ENCODE measurements at regions not wholly inside any gene's neighbourhood (a gene's known extent, or its start where the extent isn't known, plus 50 kb on each side); places are given as distances from the start of the nearest gene placed in this dataset.

GRCh38 chr2:160890667-160891352, 269.4 kb upstream of the TANK start:
- CTCF ChIA-PET (ENCODE audit: partially characterized antibody): interaction anchor here (0.6 kb wide), 1 partner anchor 604 kb away, joined by 3 read pairs; no protein-coding TSS in a partner anchor
- Mint-ChIP-seq H3K27ac (no peak overlapping the region), H3K4me1 (no peaks in the 10 kb centered on the region), H3K36me3 (no peaks in the 10 kb centered on the region), H3K9me3 (no peaks in the 10 kb centered on the region), H3K4me3 (no peak overlapping the region), H3K27me3 (no peaks in the 10 kb centered on the region)
- Histone ChIP-seq H3K36me3 (ENCODE audit: insufficient read depth, low read length) (no peaks in the 10 kb centered on the region), H3K9me3 (ENCODE audit: control insufficient read depth in 1 of 2, low read length in 2 of 2) (no peaks in the 10 kb centered on the region), H3K27me3 (ENCODE audit: insufficient read depth, low read length) (no peaks in the 10 kb centered on the region), H3K27ac (ENCODE audit: low read depth, low read length) (no peak overlapping the region), H3K4me3 (ENCODE audit: low read length in 2 of 2) (no peak overlapping the region), H3K4me1 (ENCODE audit: insufficient read depth, low read length) (no peaks in the 10 kb centered on the region)
- POLR2A ChIA-PET (ENCODE audit: partially characterized antibody): no interaction called here
- intact Hi-C loops (cut with micrococcal nuclease): no loop called here
- no peak for DNase-seq

- no peaks in the 10 kb centered on the region for H3K4me1 Mint-ChIP-seq
- intact Hi-C loops (cut with micrococcal nuclease): no loop called here
These were observed 268.9 kb upstream of the TANK start for GRCh38 chr2:160891353-160891740.

GRCh38 chr2:160892204-160892603, 268.0 kb upstream of the TANK start:
- Histone ChIP-seq H3K36me3 (ENCODE audit: insufficient read depth, low read length) (no peaks in the 10 kb centered on the region), H3K4me1 (ENCODE audit: insufficient read depth, low read length) (no peaks in the 10 kb centered on the region), H3K4me3 (ENCODE audit: low read length in 2 of 2) (no peak overlapping the region), H3K9me3 (ENCODE audit: control insufficient read depth in 1 of 2, low read length in 2 of 2) (no peaks in the 10 kb centered on the region), H3K27me3 (ENCODE audit: insufficient read depth, low read length) (no peaks in the 10 kb centered on the region), H3K27ac (ENCODE audit: low read depth, low read length) (no peak overlapping the region)
- no peak overlapping the region for H3K4me3 Mint-ChIP-seq
- no peaks in the 10 kb centered on the region for H3K9me3 Mint-ChIP-seq
- no peak overlapping the region for H3K27ac Mint-ChIP-seq
- DNase-seq: no peak
- H3K36me3 Mint-ChIP-seq: no peaks in the 10 kb centered on the region
- intact Hi-C loops (cut with micrococcal nuclease): no loop called here
- ChIA-PET CTCF (ENCODE audit: partially characterized antibody) (no interaction called here), POLR2A (ENCODE audit: partially characterized antibody) (no interaction called here)
- H3K4me1 Mint-ChIP-seq: no peaks in the 10 kb centered on the region
- no peaks in the 10 kb centered on the region for H3K27me3 Mint-ChIP-seq

More at GRCh38 chr2:160891353-160891740, 268.9 kb upstream of the TANK start:
- Mint-ChIP-seq H3K4me3 (no peak overlapping the region), H3K9me3 (no peaks in the 10 kb centered on the region), H3K27ac (no peak overlapping the region), H3K36me3 (no peaks in the 10 kb centered on the region), H3K27me3 (no peaks in the 10 kb centered on the region)
- H3K27me3 ChIP-seq (ENCODE audit: insufficient read depth, low read length): no peaks in the 10 kb centered on the region
- no peak for DNase-seq
- H3K27ac ChIP-seq (ENCODE audit: low read depth, low read length): no peak overlapping the region
- H3K36me3 ChIP-seq (ENCODE audit: insufficient read depth, low read length): no peaks in the 10 kb centered on the region
- H3K4me3 ChIP-seq (ENCODE audit: low read length in 2 of 2): no peak overlapping the region
- H3K4me1 ChIP-seq (ENCODE audit: insufficient read depth, low read length): no peaks in the 10 kb centered on the region
- H3K9me3 ChIP-seq (ENCODE audit: control insufficient read depth in 1 of 2, low read length in 2 of 2): no peaks in the 10 kb centered on the region
- POLR2A ChIA-PET (ENCODE audit: partially characterized antibody): no interaction called here
- CTCF ChIA-PET (ENCODE audit: partially characterized antibody): interaction anchor here (0.6 kb wide), 1 partner anchor 605 kb away, joined by 3 read pairs; no protein-coding TSS in a partner anchor

GRCh38 chr2:160893581-160893980, 266.6 kb upstream of the TANK start:
- H3K36me3 Mint-ChIP-seq: no peaks in the 10 kb centered on the region
- no peaks in the 10 kb centered on the region for H3K9me3 Mint-ChIP-seq
- Histone ChIP-seq H3K4me3 (ENCODE audit: low read length in 2 of 2) (no peak overlapping the region), H3K4me1 (ENCODE audit: insufficient read depth, low read length) (no peaks in the 10 kb centered on the region), H3K27ac (ENCODE audit: low read depth, low read length) (no peak overlapping the region), H3K27me3 (ENCODE audit: insufficient read depth, low read length) (no peaks in the 10 kb centered on the region), H3K9me3 (ENCODE audit: control insufficient read depth in 1 of 2, low read length in 2 of 2) (no peaks in the 10 kb centered on the region), H3K36me3 (ENCODE audit: insufficient read depth, low read length) (no peaks in the 10 kb centered on the region)
- H3K27me3 Mint-ChIP-seq: no peaks in the 10 kb centered on the region
- no peak overlapping the region for H3K27ac Mint-ChIP-seq
- CTCF ChIA-PET (ENCODE audit: partially characterized antibody): no interaction called here
- POLR2A ChIA-PET (ENCODE audit: partially characterized antibody): no interaction called here
- DNase-seq: no peak
- no peak overlapping the region for H3K4me3 Mint-ChIP-seq
- intact Hi-C loops (cut with micrococcal nuclease): no loop called here
- H3K4me1 Mint-ChIP-seq: no peaks in the 10 kb centered on the region

DNA sequence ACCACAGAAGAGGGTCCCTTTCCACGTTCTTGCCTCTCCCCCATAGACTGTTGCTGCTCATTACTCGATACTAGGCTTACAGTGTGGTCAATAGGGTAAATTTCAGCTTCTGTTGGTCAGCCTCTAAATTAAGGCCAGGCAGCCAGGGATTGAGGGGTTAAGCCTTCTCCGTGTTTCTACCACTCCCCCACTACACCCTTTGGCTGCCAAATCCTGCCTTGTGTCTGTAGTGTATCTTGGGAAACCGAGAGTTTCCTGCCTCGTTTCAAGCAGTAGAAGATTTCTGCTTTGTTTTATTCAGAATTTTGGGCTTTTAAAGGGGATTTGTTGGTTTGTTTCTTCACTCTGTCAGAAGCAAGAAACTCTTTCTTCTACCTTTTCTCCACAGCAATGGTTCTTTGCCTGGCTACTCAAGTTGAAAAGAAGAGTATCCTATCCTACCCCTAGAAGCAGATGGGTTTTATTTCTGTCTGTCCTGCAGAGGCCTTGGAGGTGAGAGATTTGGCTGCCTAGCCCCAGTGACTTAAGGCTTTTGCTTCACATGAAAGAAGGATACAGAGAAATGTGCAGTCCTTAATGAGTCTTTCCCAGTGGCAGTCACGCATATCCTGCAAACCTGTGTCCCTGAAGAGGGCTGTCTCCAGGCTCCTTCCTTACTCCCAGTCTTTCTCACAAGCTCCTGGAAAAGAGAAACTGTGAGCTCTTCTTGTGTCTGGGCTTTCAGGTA, 261.5 kb upstream of the TANK start:
- Mint-ChIP-seq H3K9me3 (no peaks in the 10 kb centered on the region), H3K4me1 (no peaks in the 10 kb centered on the region), H3K27ac (peak overlapping the region in 1 of 7 donors; percentile 16), H3K27me3 (no peaks in the 10 kb centered on the region), H3K36me3 (no peaks in the 10 kb centered on the region), H3K4me3 (no peak overlapping the region)
- intact Hi-C loops (cut with micrococcal nuclease): no loop called here
- ChIA-PET CTCF (ENCODE audit: partially characterized antibody) (no interaction called here), POLR2A (ENCODE audit: partially characterized antibody) (no interaction called here)
- no peaks in the 10 kb centered on the region for H3K36me3 ChIP-seq (ENCODE audit: insufficient read depth, low read length)
- no peaks in the 10 kb centered on the region for H3K9me3 ChIP-seq (ENCODE audit: control insufficient read depth in 1 of 2, low read length in 2 of 2)
- no peaks in the 10 kb centered on the region for H3K27me3 ChIP-seq (ENCODE audit: insufficient read depth, low read length)
- no peak overlapping the region for H3K27ac ChIP-seq (ENCODE audit: low read depth, low read length)
- DNase-seq: no peak
- H3K4me3 ChIP-seq (ENCODE audit: low read length in 2 of 2): no peak overlapping the region
- no peaks in the 10 kb centered on the region for H3K4me1 ChIP-seq (ENCODE audit: insufficient read depth, low read length)

GRCh38 chr2:160901613-160902012, 258.6 kb upstream of the TANK start:
- DNase-seq: no peak
- POLR2A ChIA-PET (ENCODE audit: partially characterized antibody): no interaction called here
- no peak overlapping the region for H3K4me3 ChIP-seq (ENCODE audit: low read length in 2 of 2)
- no peaks in the 10 kb centered on the region for H3K9me3 ChIP-seq (ENCODE audit: control insufficient read depth in 1 of 2, low read length in 2 of 2)
- Mint-ChIP-seq H3K4me3 (no peak overlapping the region), H3K27ac (no peak overlapping the region), H3K4me1 (no peaks in the 10 kb centered on the region), H3K36me3 (no peaks in the 10 kb centered on the region), H3K27me3 (no peaks in the 10 kb centered on the region), H3K9me3 (no peaks in the 10 kb centered on the region)
- no peaks in the 10 kb centered on the region for H3K4me1 ChIP-seq (ENCODE audit: insufficient read depth, low read length)
- intact Hi-C loops (cut with micrococcal nuclease): no loop called here
- H3K27me3 ChIP-seq (ENCODE audit: insufficient read depth, low read length): no peaks in the 10 kb centered on the region
- no peak overlapping the region for H3K27ac ChIP-seq (ENCODE audit: low read depth, low read length)
- no peaks in the 10 kb centered on the region for H3K36me3 ChIP-seq (ENCODE audit: insufficient read depth, low read length)
- CTCF ChIA-PET (ENCODE audit: partially characterized antibody): no interaction called here

DNA sequence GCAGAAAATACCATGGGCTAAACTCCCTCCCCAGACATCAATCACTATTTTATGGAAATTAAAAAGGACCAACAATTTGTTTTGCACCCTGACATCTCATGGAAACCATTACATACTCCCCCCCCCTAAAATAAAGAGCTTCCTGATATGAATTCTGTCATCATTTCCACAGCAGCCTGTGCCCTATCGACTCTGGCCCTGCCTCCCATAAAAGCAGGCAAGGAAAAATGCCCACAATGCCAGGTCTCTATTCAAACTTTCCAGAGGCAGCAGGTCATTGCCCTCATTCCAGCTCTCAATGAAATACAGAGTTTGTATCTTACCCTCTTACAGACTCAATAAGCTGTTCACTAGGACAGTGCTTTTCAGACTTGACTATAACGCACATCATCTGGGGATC, 254.4 kb upstream of the TANK start:
- no peak overlapping the region for H3K4me3 ChIP-seq (ENCODE audit: low read length in 2 of 2)
- no peak overlapping the region for H3K27ac Mint-ChIP-seq
- H3K27me3 ChIP-seq (ENCODE audit: insufficient read depth, low read length): no peaks in the 10 kb centered on the region
- H3K9me3 Mint-ChIP-seq: no peaks in the 10 kb centered on the region
- ChIA-PET POLR2A (ENCODE audit: partially characterized antibody) (no interaction called here), CTCF (ENCODE audit: partially characterized antibody) (interaction anchor here (1.7 kb wide), 1 partner anchor 12 kb away, joined by 8 read pairs; no protein-coding TSS in a partner anchor)
- no peaks in the 10 kb centered on the region for H3K9me3 ChIP-seq (ENCODE audit: control insufficient read depth in 1 of 2, low read length in 2 of 2)
- no peak overlapping the region for H3K27ac ChIP-seq (ENCODE audit: low read depth, low read length)
- H3K4me1 Mint-ChIP-seq: no peaks in the 10 kb centered on the region
- no peaks in the 10 kb centered on the region for H3K4me1 ChIP-seq (ENCODE audit: insufficient read depth, low read length)
- H3K36me3 ChIP-seq (ENCODE audit: insufficient read depth, low read length): no peaks in the 10 kb centered on the region
- peaks cover 4 to 5% of the 10 kb centered on the region in 2 donors for H3K27me3 Mint-ChIP-seq
- no peak for DNase-seq
- no peak overlapping the region for H3K4me3 Mint-ChIP-seq
- intact Hi-C loops (cut with micrococcal nuclease): no loop called here
- H3K36me3 Mint-ChIP-seq: no peaks in the 10 kb centered on the region

All from CD4-positive, alpha-beta memory T cell (primary cell).